IPS-20b (cell line): ENCODE measurements at regions not wholly inside any gene's neighbourhood (a gene's known extent, or its start where the extent isn't known, plus 50 kb on each side); places are given as distances from the start of the nearest gene placed in this dataset.

Experiments used
- H3K27ac ChIP-seq: one replicate; pipeline ENCODE4 v1.5.1; 2013; ENCODE audit warnings: low read length
- H3K27me3 ChIP-seq: 2 replicates; pipeline ENCODE4 v1.6.1; 2013; ENCODE audit warnings: mild to moderate bottlenecking, low read length, inconsistent platforms; ENCODE audit not compliant: insufficient read depth
- H3K36me3 ChIP-seq: 2 replicates; pipeline ENCODE4 v1.6.1; 2013; ENCODE audit warnings: low read depth, mild to moderate bottlenecking, inconsistent platforms, low read length, moderate library complexity; ENCODE audit not compliant: insufficient read depth
- H3K4me1 ChIP-seq: 2 replicates; pipeline ENCODE4 v1.6.1; 2013; ENCODE audit warnings: mild to moderate bottlenecking, control low read depth, inconsistent platforms, low read length, moderate library complexity; ENCODE audit not compliant: insufficient read depth
- H3K4me3 ChIP-seq: 2 replicates; pipeline ENCODE4 v1.5.1; 2013; ENCODE audit warnings: mild to moderate bottlenecking, low read length, inconsistent platforms
- H3K9ac ChIP-seq: 2 replicates; pipeline ENCODE4 v1.6.1; 2013; ENCODE audit warnings: low read depth, mild to moderate bottlenecking, inconsistent platforms, low read length, moderate library complexity
- H3K9me3 ChIP-seq: 2 replicates; pipeline ENCODE4 v1.6.1; 2013; ENCODE audit warnings: mild to moderate bottlenecking, low read depth, low read length, inconsistent platforms; ENCODE audit not compliant: insufficient read depth

DNA sequence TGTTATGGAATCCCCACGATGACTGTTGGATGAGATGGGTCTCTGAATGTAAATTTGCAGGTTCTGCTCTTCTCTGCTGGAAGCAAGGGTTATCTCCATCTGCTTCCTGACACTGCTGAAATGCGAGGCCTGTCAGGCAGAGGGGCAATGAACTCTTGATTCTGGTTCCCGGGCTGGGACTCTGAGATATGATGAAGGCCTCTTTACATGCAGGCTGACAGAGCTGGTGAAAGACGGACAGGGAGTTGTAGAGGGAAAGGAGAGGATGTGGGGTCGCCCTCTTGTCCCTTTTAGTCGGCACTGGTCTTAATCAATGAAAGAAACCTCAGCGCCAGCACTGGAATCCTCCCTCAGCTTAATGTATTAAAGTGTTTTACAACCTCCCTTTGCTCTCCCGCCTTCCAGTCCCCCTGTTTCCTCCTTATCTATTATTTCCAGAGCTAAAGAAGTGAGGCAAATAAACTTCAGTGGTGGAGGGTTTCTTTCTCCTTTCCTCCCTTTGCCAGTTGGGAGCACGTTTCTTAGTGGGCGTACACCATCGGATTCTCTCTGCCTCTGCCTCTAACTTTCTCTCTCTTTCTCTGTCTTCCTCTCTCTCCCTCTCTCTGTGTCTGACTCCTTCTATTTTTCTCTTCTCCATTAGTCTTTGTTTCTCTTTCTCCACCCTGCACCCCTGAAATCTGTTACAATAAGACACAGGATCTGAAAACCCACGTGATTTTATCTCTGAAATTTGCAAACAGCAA is 145.6 kb downstream of the BAMBI start:
- H3K9ac ChIP-seq = no peak overlapping the region
- no peaks in the 10 kb centered on the region for H3K36me3 ChIP-seq

DNA sequence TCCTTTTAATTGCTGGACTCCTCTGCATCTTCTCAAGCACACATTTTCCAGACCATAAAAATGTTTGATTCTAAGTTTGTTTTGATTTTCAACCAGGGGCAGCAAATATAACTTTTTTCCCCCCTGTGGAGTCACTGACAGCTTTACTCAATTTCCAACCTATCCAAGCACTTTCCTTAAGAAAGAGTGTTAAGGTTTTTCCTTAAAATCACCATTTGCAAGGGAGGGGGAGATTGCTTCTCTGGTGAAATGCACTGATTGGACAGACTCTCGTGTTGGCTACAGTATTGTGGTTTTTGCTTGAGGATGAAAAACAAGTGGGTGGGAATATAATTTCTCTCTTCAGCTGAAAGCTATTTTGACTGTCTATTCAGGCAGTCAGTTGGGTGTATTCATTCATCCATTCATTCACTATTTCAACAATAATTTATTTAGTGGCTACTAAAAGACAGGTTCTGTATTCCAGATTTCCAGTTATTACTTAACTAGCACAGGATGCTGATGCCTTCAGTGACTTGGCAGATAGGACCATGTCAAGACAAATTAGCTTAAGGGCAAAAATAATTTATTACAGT is 146.3 kb downstream of the BAMBI start:
- Histone ChIP-seq H3K27ac (no peak overlapping the region), H3K4me1 (no peaks in the 10 kb centered on the region; the same call in 1 of the 2 replicates), H3K27me3 (no peaks in the 10 kb centered on the region), H3K36me3 (no peaks in the 10 kb centered on the region), H3K9me3 (no peaks in the 10 kb centered on the region), H3K9ac (no peak overlapping the region), H3K4me3 (no peak overlapping the region)

More for the DNA sequence above, 145.6 kb downstream of the BAMBI start:
- Histone ChIP-seq H3K4me1 (no peaks in the 10 kb centered on the region; the same call in 1 of the 2 replicates), H3K27ac (no peak overlapping the region), H3K27me3 (no peaks in the 10 kb centered on the region), H3K9me3 (no peaks in the 10 kb centered on the region), H3K4me3 (no peak overlapping the region)

DNA sequence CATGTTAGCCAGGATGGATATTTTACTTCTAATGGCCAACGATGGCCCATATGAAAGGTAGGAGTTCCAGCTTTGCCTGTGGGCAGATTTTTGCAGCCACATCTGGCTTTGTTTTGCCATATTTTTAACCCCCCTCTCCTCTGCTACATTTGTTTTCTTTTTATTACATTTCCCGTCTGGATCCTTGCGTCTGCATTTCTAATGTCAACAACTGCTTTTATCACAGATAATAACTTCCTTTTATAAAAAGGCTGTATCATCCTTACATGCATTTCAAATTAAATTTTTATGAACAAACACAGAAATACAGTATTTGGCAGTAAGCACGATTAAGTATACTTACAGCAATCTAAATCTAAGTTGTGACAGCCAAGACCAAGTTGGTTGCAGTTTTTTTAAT is 156.0 kb downstream of the BAMBI start:
- Histone ChIP-seq H3K4me3 (no peak overlapping the region), H3K9ac (no peak overlapping the region), H3K27me3 (no peaks in the 10 kb centered on the region), H3K9me3 (no peaks in the 10 kb centered on the region), H3K27ac (no peak overlapping the region), H3K36me3 (no peaks in the 10 kb centered on the region), H3K4me1 (no peaks in the 10 kb centered on the region)

DNA sequence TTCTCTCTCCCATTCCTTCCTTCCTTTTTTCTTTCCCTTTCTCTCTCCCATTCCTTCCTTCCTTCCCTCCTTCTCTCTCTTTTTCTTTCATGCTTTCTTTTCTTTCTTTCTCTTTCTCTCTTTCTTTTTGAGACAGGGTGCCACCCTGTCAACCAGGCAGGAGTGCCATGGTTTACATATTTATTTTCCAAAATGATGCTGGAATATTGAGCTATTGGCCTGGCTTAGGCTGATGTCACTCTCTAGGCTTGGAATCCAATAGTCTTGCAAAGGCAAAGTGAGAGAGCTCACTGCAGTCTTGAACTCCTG is 159.1 kb downstream of the BAMBI start:
- Histone ChIP-seq H3K4me1 (no peaks in the 10 kb centered on the region), H3K9me3 (no peaks in the 10 kb centered on the region), H3K27me3 (no peaks in the 10 kb centered on the region), H3K4me3 (no peak overlapping the region), H3K36me3 (no peaks in the 10 kb centered on the region), H3K9ac (no peak overlapping the region), H3K27ac (no peak overlapping the region)

DNA sequence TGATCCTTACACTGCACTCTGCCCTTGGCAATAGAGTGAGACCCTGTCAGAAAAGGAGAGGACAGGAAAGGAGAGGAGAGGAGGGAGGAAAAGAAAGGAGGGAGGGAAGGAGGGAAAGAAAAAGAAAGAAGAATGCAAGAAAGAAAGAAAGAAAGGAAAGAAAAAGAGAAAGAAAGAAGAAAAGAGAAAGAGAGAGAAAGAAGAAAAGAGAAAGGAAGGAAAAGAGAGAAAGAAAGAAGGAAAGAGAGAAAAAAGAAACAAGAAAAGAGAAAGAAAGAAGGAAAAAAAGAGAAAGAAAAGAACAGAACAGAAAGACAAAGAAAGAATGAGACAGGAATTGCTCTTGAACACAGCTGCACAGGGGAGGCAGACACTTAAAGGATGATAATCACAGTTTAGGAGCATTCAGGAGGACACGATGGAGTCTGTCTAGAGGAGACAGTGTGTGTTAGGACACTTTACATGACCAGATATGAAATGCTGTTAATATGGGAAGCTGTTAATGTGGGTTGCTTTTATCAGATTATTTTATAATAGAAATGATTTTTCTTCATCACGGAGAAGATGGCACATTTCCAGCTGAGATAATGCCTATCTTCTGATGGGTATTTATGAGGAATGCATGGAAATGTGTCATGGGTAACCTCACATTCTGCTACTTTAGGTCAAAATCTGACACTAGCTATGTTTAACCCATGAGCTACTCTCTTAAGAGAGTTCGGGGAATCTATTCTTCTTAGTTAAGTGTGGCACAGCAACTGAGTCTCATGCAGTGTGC is 160.5 kb downstream of the BAMBI start:
- H3K36me3 ChIP-seq = no peaks in the 10 kb centered on the region
- H3K9ac ChIP-seq = no peak overlapping the region
- no peaks in the 10 kb centered on the region for H3K9me3 ChIP-seq
- no peak overlapping the region for H3K4me3 ChIP-seq
- H3K4me1 ChIP-seq = no peaks in the 10 kb centered on the region
- no peaks in the 10 kb centered on the region for H3K27me3 ChIP-seq
- no peak overlapping the region for H3K27ac ChIP-seq

DNA sequence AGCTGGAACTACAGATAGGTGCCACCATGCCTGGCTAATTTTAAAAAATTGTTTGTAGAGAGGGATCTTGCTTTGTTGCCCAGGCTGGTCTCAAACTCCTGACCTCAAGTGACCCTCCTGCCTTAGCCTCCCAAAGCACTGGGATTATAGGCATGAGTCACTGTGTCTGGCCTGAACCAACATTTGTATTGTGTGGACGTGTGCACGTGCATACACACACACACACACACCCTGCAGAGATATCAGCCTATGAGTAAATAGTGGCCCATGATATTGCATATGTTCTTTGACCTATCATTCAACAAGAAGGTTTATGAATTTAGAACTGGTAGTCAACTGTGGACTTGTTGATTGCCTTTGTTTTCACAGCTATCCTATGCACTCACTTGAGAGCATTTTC is 161.6 kb downstream of the BAMBI start:
- Histone ChIP-seq H3K9me3 (no peaks in the 10 kb centered on the region), H3K27ac (no peak overlapping the region), H3K4me3 (no peak overlapping the region), H3K36me3 (no peaks in the 10 kb centered on the region), H3K4me1 (no peaks in the 10 kb centered on the region), H3K9ac (no peak overlapping the region), H3K27me3 (no peaks in the 10 kb centered on the region)

DNA sequence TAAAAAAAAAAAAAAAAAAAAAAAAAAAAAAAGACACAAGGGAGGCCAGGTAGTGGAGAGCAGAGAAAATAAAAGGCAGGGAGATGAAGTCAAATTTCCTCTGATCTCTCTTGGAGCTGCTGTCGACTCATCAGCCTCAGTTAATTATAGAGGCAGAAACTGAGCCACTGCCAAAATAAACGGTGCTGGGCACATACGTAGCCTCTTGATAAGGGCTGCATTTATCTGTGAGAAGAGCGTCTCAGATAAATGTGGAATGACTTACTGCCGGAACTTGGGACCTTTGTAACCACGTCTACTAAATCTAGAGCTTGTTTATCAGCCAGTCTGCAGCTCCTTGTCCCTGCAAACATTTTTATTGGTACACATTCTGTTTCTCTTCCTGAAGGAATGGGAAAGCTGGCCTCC is 162.3 kb downstream of the BAMBI start:
- no peaks in the 10 kb centered on the region for H3K9me3 ChIP-seq
- H3K4me1 ChIP-seq = no peaks in the 10 kb centered on the region
- no peaks in the 10 kb centered on the region for H3K36me3 ChIP-seq
- no peak overlapping the region for H3K9ac ChIP-seq
- H3K27me3 ChIP-seq = no peaks in the 10 kb centered on the region
- H3K27ac ChIP-seq = no peak overlapping the region
- no peak overlapping the region for H3K4me3 ChIP-seq

DNA sequence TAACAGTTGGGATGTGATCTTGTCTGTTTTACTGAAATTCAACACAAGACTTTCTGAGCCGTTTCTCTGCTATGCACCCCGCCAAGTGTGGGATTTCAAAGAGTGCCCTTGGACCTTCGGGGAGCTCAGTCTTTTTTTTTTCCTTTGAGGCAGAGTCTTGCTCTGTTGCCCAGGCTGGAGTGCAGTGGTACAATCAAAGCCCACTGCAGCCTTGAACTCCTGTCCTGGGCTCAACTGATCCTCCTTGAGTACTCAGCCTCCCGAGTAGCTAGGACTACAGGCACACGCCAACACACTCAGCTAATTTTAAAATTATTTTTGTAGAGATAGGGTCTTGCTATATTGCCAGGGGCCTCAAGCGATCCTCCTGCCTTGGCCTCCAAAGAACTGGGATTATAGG is 162.9 kb downstream of the BAMBI start:
- Histone ChIP-seq H3K9me3 (peaks cover 4% of the 10 kb centered on the region), H3K27me3 (no peaks in the 10 kb centered on the region), H3K4me3 (no peak overlapping the region), H3K27ac (no peak overlapping the region), H3K36me3 (no peaks in the 10 kb centered on the region), H3K4me1 (no peaks in the 10 kb centered on the region), H3K9ac (no peak overlapping the region)

DNA sequence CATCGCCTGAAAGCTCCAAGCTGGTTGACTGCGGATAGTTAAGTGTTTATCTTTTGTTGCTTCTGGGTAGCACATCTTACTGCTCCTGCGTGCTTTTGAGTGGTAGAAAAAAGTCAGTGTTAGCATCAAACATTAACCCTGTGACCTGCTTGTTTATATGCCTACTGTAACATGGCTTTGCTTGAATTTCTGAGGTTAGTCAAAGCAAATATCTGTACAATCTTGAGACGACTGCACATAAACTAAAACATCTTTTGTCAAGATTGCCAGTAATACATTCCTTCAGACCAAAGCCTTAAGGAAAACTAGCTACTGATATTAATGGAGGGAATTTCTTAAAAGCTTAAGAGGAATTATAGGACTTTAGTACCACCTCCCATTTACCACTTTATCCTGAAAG is 163.7 kb downstream of the BAMBI start:
- Histone ChIP-seq H3K9ac (no peak overlapping the region), H3K9me3 (peaks cover 5% of the 10 kb centered on the region), H3K4me3 (no peak overlapping the region), H3K27me3 (no peaks in the 10 kb centered on the region), H3K27ac (no peak overlapping the region), H3K36me3 (no peaks in the 10 kb centered on the region), H3K4me1 (no peaks in the 10 kb centered on the region)

DNA sequence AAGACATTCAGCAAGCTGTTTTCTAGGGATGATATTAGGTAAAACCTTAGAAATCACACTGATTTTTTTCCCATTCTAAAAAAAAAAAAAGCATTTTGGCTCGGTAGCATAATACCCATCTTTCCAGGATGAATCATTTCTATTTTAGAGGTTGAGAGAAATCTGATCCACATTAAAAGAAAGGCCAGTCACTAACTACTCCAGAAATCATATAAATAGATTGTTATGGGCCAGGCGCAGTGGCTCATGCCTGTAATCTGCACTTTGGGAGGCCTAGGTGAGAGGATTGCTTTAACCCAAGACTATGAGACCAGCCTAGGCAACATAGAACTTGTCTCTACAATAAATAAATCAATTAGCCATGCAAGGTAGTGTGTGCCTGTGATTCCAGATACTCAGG is 164.3 kb downstream of the BAMBI start:
- Histone ChIP-seq H3K36me3 (no peaks in the 10 kb centered on the region), H3K9me3 (peaks cover 5% of the 10 kb centered on the region), H3K4me1 (no peaks in the 10 kb centered on the region), H3K9ac (no peak overlapping the region), H3K4me3 (no peak overlapping the region), H3K27ac (no peak overlapping the region), H3K27me3 (no peaks in the 10 kb centered on the region)

DNA sequence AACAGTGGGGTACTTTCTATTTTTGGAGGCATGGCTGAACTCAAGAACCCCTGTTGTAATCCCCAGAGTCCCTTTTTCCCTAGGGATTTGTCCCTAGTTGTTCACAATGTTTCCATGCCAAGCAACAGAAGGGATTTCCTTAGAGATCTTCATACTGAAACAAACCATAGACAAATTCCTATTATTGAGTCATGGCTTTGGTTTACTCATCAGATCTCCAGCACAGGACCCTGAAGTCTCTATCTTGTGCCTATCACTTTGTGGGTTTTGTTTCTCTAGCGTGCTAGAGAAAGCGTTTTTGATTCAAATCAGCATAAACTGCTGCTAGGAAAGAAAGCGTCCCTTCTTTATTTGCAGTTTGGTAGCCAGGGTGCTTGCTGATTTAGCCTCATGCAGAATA is 165.0 kb downstream of the BAMBI start:
- Histone ChIP-seq H3K9me3 (peaks cover 5% of the 10 kb centered on the region), H3K27me3 (no peaks in the 10 kb centered on the region), H3K4me1 (no peaks in the 10 kb centered on the region), H3K4me3 (no peak overlapping the region), H3K27ac (no peak overlapping the region), H3K9ac (no peak overlapping the region), H3K36me3 (no peaks in the 10 kb centered on the region)
